ENCODE measurements at regions not wholly inside any gene's neighbourhood (a gene's known extent, or its start where the extent isn't known, plus 50 kb on each side); places are given as distances from the start of the nearest gene placed in this dataset.

GRCh38 chrX:110436523-110436922 is 77.9 kb downstream of the RTL9 start:
- TF ChIP-seq ZFP3 (CRISPR knock-in tag; IDR thresholded peaks at IDR 0.05) (no peak), RARB (CRISPR knock-in tag; IDR thresholded peaks at IDR 0.05) (no peak), CSDC2 (CRISPR knock-in tag; IDR thresholded peaks at IDR 0.05) (no peak), ZNF565 (CRISPR knock-in tag; conservative IDR thresholded peaks at IDR 0.05; ENCODE audit: low read depth) (no peak)
- no peak for ATAC-seq

- TF ChIP-seq BACH2 (CRISPR knock-in tag; IDR thresholded peaks at IDR 0.05; ENCODE audit: borderline replicate concordance) = no peak
- no peak for TF ChIP-seq CSRNP3 (CRISPR knock-in tag; IDR thresholded peaks at IDR 0.05)
- no peak for TF ChIP-seq PATZ1 (CRISPR knock-in tag; IDR thresholded peaks at IDR 0.05; ENCODE audit: borderline replicate concordance)
- ATAC-seq = no peak
Observed at GRCh38 chrX:110437686-110438085, 79.0 kb downstream of the RTL9 start.

- no peak for ATAC-seq
- TF ChIP-seq ZNF565 (CRISPR knock-in tag; conservative IDR thresholded peaks at IDR 0.05; ENCODE audit: low read depth) = no peak
- TF ChIP-seq SNAI2 (CRISPR knock-in tag; IDR thresholded peaks at IDR 0.05) = no peak
- TF ChIP-seq ZFP30 (CRISPR knock-in tag; IDR thresholded peaks at IDR 0.05) = no peak
- TF ChIP-seq BACH2 (CRISPR knock-in tag; IDR thresholded peaks at IDR 0.05; ENCODE audit: borderline replicate concordance) = no peak
Observed at GRCh38 chrX:110440016-110440805, 81.6 kb downstream of the RTL9 start.

- ATAC-seq = peak; percentile 94
- TF ChIP-seq BACH2 (CRISPR knock-in tag; IDR thresholded peaks at IDR 0.05; ENCODE audit: borderline replicate concordance) = no peak
- TF ChIP-seq RARB (CRISPR knock-in tag; IDR thresholded peaks at IDR 0.05) = no peak
- TF ChIP-seq GLIS3 (CRISPR knock-in tag; IDR thresholded peaks at IDR 0.05) = no peak
- TF ChIP-seq TOX (CRISPR knock-in tag; IDR thresholded peaks at IDR 0.05; ENCODE audit: borderline replicate concordance) = no peak
Observed at GRCh38 chrX:110442635-110443034, 84.0 kb downstream of the RTL9 start.

GRCh38 chrX:110444996-110445395 is 86.3 kb downstream of the RTL9 start:
- TF ChIP-seq ZC3H10 (CRISPR knock-in tag; IDR thresholded peaks at IDR 0.05) = no peak
- TF ChIP-seq CREB5 (CRISPR knock-in tag; IDR thresholded peaks at IDR 0.05; ENCODE audit: low read depth) = no peak
- no peak for TF ChIP-seq OSR1 (CRISPR knock-in tag; IDR thresholded peaks at IDR 0.05)
- TF ChIP-seq ZFP3 (CRISPR knock-in tag; IDR thresholded peaks at IDR 0.05) = no peak
- no peak for TF ChIP-seq PATZ1 (CRISPR knock-in tag; IDR thresholded peaks at IDR 0.05; ENCODE audit: borderline replicate concordance)
- no peak for TF ChIP-seq TOX (CRISPR knock-in tag; IDR thresholded peaks at IDR 0.05; ENCODE audit: borderline replicate concordance)
- TF ChIP-seq RARB (CRISPR knock-in tag; IDR thresholded peaks at IDR 0.05) = no peak
- no peak for TF ChIP-seq ZNF70 (CRISPR knock-in tag; IDR thresholded peaks at IDR 0.05)
- no peak for TF ChIP-seq GLIS3 (CRISPR knock-in tag; IDR thresholded peaks at IDR 0.05)
- TF ChIP-seq CSDC2 (CRISPR knock-in tag; IDR thresholded peaks at IDR 0.05) = no peak
- no peak for TF ChIP-seq TSHZ2 (CRISPR knock-in tag; IDR thresholded peaks at IDR 0.05)
- ATAC-seq = no peak
